Esophagus squamous epithelium (tissue), 4 donors: ENCODE measurements at regions not wholly inside any gene's neighbourhood (a gene's known extent, or its start where the extent isn't known, plus 50 kb on each side); places are given as distances from the start of the nearest gene placed in this dataset.

Experiments used
- POLR2A ChIP-seq, 4 donors: fragments of 450-650 bp; IDR thresholded peaks; one replicate each; pipeline ENCODE4 v1.6.1; 2017; ENCODE audit warnings: antibody characterized with exemption in 4 of 4, mild to moderate bottlenecking in 4 of 4, moderate library complexity in 3 of 4
- TF ChIP-seq, protein P1 (sequence below), 6 experiments: fragments of 450-650 bp in 4 of 6; fragments of 200-600 bp in 2 of 6; sonication (generic) in 2 of 6; IDR thresholded peaks; one replicate each; pipeline ENCODE4 v1.5.1; 2016 to 2019; ENCODE audit warnings: antibody characterized with exemption in 6 of 6, mild to moderate bottlenecking in 4 of 6, moderate library complexity in 4 of 6

DNA sequence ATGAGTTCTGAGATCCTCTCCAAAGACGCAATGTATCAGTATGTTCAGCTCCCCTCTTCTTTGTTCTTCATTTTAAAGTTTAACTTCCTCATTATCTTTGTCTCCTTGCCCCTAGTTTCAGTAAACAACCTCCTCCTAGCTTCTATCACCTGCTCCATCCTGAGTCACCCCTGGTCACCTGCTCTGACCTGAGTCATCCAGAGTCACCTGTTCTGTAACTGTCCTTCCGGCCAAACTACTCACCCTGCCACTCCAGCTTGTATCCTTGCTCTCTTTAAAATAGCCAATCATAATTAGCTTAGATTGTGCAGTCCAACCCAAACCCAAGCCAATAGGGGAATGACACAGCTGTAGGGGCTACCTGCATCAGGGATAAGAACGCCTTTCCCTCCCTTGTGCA, 332.0 kb downstream of the OLFM3 start:
- TF ChIP-seq, protein P1, sequence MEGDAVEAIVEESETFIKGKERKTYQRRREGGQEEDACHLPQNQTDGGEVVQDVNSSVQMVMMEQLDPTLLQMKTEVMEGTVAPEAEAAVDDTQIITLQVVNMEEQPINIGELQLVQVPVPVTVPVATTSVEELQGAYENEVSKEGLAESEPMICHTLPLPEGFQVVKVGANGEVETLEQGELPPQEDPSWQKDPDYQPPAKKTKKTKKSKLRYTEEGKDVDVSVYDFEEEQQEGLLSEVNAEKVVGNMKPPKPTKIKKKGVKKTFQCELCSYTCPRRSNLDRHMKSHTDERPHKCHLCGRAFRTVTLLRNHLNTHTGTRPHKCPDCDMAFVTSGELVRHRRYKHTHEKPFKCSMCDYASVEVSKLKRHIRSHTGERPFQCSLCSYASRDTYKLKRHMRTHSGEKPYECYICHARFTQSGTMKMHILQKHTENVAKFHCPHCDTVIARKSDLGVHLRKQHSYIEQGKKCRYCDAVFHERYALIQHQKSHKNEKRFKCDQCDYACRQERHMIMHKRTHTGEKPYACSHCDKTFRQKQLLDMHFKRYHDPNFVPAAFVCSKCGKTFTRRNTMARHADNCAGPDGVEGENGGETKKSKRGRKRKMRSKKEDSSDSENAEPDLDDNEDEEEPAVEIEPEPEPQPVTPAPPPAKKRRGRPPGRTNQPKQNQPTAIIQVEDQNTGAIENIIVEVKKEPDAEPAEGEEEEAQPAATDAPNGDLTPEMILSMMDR (IDR thresholded peaks at IDR 0.05) = no peak
- TF ChIP-seq POLR2A (IDR thresholded peaks at IDR 0.05) = no peak
